ENCODE measurements at regions not wholly inside any gene's neighbourhood (a gene's known extent, or its start where the extent isn't known, plus 50 kb on each side); places are given as distances from the start of the nearest gene placed in this dataset.

DNA sequence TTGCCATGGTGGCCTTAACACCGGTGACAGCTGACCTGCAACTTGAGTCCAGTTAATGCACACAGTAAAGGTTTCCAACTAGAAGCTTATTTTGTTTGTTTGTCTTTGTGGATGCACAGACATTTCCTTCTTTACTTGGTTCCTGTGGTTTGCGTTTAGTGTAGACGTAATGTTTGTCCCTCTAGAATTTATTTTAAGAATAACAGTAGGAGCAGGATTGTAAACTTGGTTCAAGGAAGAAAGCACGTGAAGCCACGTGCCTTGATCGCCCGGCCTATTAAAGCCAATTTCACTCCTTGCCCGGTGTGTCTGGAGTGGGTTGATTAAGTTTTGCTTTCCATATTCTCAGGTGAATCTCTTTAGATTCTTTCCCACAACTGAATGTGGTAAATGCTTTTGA, 263.2 kb upstream of the C2CD4B start:
- CTCF ChIA-PET = no interaction called here
- POLR2A ChIA-PET (ENCODE audit: low non-redundant PET) = interaction anchor here (0.7 kb wide), 1 partner anchor 619 kb away, joined by 5 read pairs; no protein-coding TSS in a partner anchor
- H3K27ac ChIP-seq (ENCODE audit: low read depth, low read length, poor library complexity, severe bottlenecking) = no peak overlapping the region
- BruUV-seq (replicated peaks) = no TSS peak
- intact Hi-C loops (cut with micrococcal nuclease; ENCODE audit: unreplicated experiment) = no loop called here
- no peaks in the 10 kb centered on the region for H3K9me3 ChIP-seq (ENCODE audit: low read depth, low read length, poor library complexity, severe bottlenecking)
- DNase-seq (ENCODE audit: low spot score) = no peak
- no peaks in the 10 kb centered on the region for H3K27me3 ChIP-seq (replicated peaks; ENCODE audit: insufficient read depth, low read depth, low read length, poor library complexity)
- no peak overlapping the region for H3K4me3 ChIP-seq (ENCODE audit: low read depth, low read length, poor library complexity, severe bottlenecking)
- no peak for TF ChIP-seq EZH2 (IDR thresholded peaks at IDR 0.05; ENCODE audit: borderline replicate concordance, low read depth, low read length, poor library complexity, severe bottlenecking)
- TF ChIP-seq, protein P1, sequence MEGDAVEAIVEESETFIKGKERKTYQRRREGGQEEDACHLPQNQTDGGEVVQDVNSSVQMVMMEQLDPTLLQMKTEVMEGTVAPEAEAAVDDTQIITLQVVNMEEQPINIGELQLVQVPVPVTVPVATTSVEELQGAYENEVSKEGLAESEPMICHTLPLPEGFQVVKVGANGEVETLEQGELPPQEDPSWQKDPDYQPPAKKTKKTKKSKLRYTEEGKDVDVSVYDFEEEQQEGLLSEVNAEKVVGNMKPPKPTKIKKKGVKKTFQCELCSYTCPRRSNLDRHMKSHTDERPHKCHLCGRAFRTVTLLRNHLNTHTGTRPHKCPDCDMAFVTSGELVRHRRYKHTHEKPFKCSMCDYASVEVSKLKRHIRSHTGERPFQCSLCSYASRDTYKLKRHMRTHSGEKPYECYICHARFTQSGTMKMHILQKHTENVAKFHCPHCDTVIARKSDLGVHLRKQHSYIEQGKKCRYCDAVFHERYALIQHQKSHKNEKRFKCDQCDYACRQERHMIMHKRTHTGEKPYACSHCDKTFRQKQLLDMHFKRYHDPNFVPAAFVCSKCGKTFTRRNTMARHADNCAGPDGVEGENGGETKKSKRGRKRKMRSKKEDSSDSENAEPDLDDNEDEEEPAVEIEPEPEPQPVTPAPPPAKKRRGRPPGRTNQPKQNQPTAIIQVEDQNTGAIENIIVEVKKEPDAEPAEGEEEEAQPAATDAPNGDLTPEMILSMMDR (conservative IDR thresholded peaks at IDR 0.05; ENCODE audit: low read depth, low read length) = no peak
- no peaks in the 10 kb centered on the region for H3K36me3 ChIP-seq (ENCODE audit: insufficient read depth, low read length, poor library complexity, severe bottlenecking)
- no peaks in the 10 kb centered on the region for H3K4me1 ChIP-seq (ENCODE audit: insufficient read depth, low read length, poor library complexity, severe bottlenecking)

DNA sequence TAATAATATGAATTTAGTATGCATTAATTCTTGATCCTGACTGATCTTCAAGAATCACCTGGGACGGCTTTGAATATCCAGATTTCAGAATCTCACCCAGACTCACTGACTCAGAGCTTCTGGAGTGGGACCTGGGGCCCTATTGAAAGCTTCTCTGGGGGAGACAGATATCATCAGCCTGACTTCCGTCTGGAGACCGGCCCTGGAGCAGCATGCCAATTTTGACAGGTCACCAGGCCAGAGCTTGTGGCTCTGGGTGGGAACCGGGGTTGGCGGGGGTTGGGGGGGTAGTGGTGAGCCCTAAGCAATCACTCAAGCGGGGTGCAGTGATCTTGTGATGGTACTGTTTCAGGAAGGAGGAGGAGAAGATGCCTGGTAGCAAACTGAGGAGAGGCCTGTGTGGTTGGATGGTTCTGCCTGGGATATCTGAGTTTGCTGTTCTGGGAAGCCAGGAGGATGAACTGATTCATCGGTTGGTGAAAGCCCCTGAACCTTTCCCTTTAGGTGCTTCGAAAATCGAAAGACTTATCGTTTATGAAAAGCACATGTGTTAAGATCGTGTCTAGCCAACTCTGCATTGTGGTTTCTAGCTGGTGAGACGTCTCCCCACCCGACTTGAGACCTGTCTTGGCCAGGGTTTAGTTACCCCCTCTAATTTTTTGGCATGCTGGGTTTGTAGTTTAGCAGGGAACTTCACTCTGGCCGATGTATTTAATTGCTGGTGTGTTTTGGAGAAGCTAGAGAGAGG, 263.9 kb upstream of the C2CD4B start:
- POLR2A ChIA-PET (ENCODE audit: low non-redundant PET) = no interaction called here
- no peak overlapping the region for H3K4me3 ChIP-seq (ENCODE audit: low read depth, low read length, poor library complexity, severe bottlenecking)
- no peaks in the 10 kb centered on the region for H3K9me3 ChIP-seq (ENCODE audit: low read depth, low read length, poor library complexity, severe bottlenecking)
- H3K27ac ChIP-seq (ENCODE audit: low read depth, low read length, poor library complexity, severe bottlenecking) = no peak overlapping the region
- H3K36me3 ChIP-seq (ENCODE audit: insufficient read depth, low read length, poor library complexity, severe bottlenecking) = no peaks in the 10 kb centered on the region
- CTCF ChIA-PET = no interaction called here
- TF ChIP-seq, protein P1 (conservative IDR thresholded peaks at IDR 0.05; ENCODE audit: low read depth, low read length) = no peak
- no peak for TF ChIP-seq EZH2 (IDR thresholded peaks at IDR 0.05; ENCODE audit: borderline replicate concordance, low read depth, low read length, poor library complexity, severe bottlenecking)
- DNase-seq (ENCODE audit: low spot score) = no peak
- no peaks in the 10 kb centered on the region for H3K27me3 ChIP-seq (replicated peaks; ENCODE audit: insufficient read depth, low read depth, low read length, poor library complexity)
- no TSS peak for BruUV-seq (replicated peaks)
- no peaks in the 10 kb centered on the region for H3K4me1 ChIP-seq (ENCODE audit: insufficient read depth, low read length, poor library complexity, severe bottlenecking)
- intact Hi-C loops (cut with micrococcal nuclease; ENCODE audit: unreplicated experiment) = no loop called here

DNA sequence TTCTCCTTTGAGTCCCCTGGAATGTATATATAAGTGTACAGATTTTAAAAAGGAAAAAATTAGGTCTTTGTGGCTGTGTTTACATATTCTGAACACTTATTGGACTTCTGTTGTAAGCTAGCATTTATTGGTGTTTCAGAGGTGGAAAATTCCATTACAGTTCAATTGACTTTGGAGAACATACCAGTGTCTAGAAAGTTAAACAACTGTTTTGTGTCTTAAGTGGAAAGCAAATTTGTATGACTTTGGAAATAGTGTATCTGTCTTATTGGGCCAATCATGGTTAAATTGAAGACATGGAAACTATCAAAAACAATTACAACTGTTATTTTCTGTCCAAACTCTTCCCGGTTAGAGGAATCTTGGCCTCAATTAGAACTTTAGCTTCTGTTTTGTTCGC, 265.0 kb upstream of the C2CD4B start:
- no peak for TF ChIP-seq EZH2 (IDR thresholded peaks at IDR 0.05; ENCODE audit: borderline replicate concordance, low read depth, low read length, poor library complexity, severe bottlenecking)
- TF ChIP-seq, protein P1 (conservative IDR thresholded peaks at IDR 0.05; ENCODE audit: low read depth, low read length) = no peak
- no TSS peak for BruUV-seq (replicated peaks)
- H3K27ac ChIP-seq (ENCODE audit: low read depth, low read length, poor library complexity, severe bottlenecking) = no peak overlapping the region
- H3K9me3 ChIP-seq (ENCODE audit: low read depth, low read length, poor library complexity, severe bottlenecking) = no peaks in the 10 kb centered on the region
- intact Hi-C loops (cut with micrococcal nuclease; ENCODE audit: unreplicated experiment) = no loop called here
- H3K4me3 ChIP-seq (ENCODE audit: low read depth, low read length, poor library complexity, severe bottlenecking) = no peak overlapping the region
- no peaks in the 10 kb centered on the region for H3K27me3 ChIP-seq (replicated peaks; ENCODE audit: insufficient read depth, low read depth, low read length, poor library complexity)
- DNase-seq (ENCODE audit: low spot score) = no peak
- ChIA-PET CTCF (no interaction called here), POLR2A (ENCODE audit: low non-redundant PET) (no interaction called here)
- H3K4me1 ChIP-seq (ENCODE audit: insufficient read depth, low read length, poor library complexity, severe bottlenecking) = no peaks in the 10 kb centered on the region
- no peaks in the 10 kb centered on the region for H3K36me3 ChIP-seq (ENCODE audit: insufficient read depth, low read length, poor library complexity, severe bottlenecking)

Measured in A673 (cell line).